ENCODE measurements at regions not wholly inside any gene's neighbourhood (a gene's known extent, or its start where the extent isn't known, plus 50 kb on each side); places are given as distances from the start of the nearest gene placed in this dataset.

DNA sequence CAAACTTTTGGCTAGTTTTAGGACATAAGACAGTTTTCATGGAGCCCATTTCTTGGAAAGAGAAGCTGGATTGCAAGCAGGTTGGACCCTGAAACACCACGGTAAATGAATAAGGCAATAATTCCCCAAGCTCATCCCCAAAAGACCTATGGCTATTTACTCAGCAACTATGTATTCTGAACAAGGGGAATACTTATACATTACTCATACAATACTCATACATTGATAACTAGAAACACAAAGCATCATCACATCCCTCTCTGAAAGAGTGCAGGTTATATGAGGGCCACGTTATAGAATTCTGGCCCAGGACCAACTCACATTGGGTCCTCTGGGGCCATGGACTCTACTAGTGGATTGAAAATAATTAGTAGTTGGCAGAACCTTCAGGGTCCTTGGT is 154.8 kb downstream of the TMX3 start:
- DNase-seq (ENCODE audit: low read depth), result no peak
- no peak for TF ChIP-seq CTCF (conservative IDR thresholded peaks at IDR 0.05; ENCODE audit: low read depth, low read length)
- no peak overlapping the region for H3K4me3 ChIP-seq (ENCODE audit: low read length)

GRCh38 chr18:68557183-68557582 is 157.7 kb downstream of the TMX3 start:
- TF ChIP-seq CTCF (conservative IDR thresholded peaks at IDR 0.05; ENCODE audit: low read depth, low read length), result no peak
- no peak for DNase-seq (ENCODE audit: low read depth)
- H3K4me3 ChIP-seq (ENCODE audit: low read length), result no peak overlapping the region

DNA sequence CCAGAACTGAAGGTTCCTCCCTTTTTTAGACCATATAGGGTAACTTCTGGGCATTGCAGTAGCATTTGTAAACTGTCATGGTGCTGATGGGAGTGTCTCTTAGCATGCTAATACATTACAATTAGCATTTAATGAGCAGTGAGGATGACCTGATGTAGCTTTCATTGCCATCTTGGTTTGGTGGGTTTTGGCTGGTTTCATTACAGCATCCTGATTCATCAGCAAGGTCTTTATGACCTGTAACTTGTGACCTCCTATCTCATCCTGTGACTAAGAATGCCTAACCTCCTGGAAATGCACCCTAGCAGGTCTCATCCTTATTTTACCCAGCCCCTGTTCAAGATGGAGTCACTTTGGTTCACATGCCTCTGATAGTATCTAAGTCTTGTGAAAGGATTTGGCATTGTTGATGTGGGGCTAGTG is 159.0 kb downstream of the TMX3 start:
- DNase-seq (ENCODE audit: low read depth), result no peak
- no peak for TF ChIP-seq CTCF (conservative IDR thresholded peaks at IDR 0.05; ENCODE audit: low read depth, low read length)
- H3K4me3 ChIP-seq (ENCODE audit: low read length), result no peak overlapping the region

DNA sequence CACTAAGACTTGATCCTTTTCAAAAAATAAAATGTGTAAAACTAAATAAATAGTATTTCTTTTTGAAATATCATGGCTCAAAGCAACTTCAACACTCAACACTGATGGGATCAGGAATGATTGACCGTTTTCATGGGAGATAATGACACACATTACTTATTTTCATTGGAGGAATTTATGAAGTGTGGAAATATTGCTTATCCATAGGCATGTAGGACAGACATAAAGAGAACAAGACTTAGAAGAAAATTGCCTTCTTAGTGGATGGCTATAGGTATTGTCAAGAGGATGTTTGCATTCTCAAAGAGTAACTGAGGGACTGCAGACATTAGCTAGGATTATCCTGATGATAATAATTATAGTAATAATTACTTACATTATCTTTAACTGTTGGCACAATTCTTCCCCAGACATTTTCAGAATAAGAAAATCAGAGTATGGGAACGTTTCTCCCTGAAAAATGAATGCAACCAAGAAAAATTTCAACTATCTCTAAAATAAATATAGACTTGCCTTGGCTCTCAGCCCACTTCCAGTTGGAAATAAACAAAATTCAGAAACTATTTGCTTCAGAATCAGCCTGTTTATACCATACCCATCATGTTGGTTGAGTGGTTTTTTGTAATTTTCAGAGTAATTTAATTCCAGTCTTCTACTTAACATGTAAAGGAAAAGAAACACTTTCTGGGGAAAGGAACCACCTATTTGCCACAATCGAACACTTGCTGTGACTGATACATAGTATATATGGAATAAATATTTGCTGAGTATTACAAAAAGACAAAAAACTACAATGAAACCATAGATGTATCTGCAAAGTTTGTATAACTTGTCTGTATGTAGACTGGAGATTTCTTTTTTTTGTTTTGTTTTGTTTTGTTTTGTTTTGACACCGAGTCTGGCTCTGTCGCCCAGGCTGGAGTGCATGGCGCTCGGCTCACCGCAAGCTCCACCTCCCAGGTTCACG is 165.7 kb downstream of the TMX3 start:
- no peak overlapping the region for H3K4me3 ChIP-seq (ENCODE audit: low read length)
- no peak for TF ChIP-seq CTCF (conservative IDR thresholded peaks at IDR 0.05; ENCODE audit: low read depth, low read length)
- DNase-seq (ENCODE audit: low read depth), result no peak

DNA sequence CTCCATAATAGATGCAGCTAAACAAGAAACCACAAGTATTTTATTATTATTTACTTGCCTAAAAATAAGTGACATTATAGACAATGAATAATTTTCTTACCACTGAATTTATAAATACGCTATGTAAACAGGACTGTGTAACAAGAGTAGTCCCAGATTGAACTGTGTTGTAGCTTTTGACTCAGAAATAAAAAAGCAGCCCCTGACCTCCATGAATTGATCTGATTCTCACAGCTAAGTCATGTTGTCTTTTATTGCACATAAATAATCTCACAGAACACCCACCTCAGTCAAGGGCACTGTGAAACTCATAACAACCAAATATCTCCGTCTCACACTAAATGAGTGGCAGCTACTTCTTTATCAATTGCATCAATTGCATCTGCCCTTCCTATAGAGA is 171.6 kb downstream of the TMX3 start:
- DNase-seq (ENCODE audit: low read depth), result no peak
- no peak for TF ChIP-seq CTCF (conservative IDR thresholded peaks at IDR 0.05; ENCODE audit: low read depth, low read length)
- no peak overlapping the region for H3K4me3 ChIP-seq (ENCODE audit: low read length)

DNA sequence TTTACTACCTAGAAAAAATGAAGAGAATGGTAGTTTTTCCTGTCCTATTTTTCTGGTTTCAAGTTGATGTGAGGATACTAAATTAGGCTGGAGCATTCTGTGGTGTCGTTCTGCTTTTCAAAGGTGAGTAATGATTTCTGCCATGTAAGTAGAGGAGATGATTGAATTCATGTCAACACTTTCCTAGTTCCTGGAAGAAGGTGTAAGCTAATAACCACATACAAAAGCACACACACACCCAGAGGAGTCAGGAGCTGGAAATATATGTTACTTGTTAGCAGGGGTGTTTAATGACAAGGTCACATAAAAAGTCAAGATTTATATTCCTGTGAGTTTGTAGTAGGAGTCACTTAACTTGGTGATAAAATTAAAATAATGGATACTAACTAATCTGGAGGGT is 172.1 kb downstream of the TMX3 start:
- H3K4me3 ChIP-seq (ENCODE audit: low read length), result no peak overlapping the region
- DNase-seq (ENCODE audit: low read depth), result no peak
- no peak for TF ChIP-seq CTCF (conservative IDR thresholded peaks at IDR 0.05; ENCODE audit: low read depth, low read length)

GRCh38 chr18:68533641-68534040 is 181.3 kb downstream of the TMX3 start:
- no peak overlapping the region for H3K4me3 ChIP-seq (ENCODE audit: low read length)
- DNase-seq (ENCODE audit: low read depth), result no peak
- TF ChIP-seq CTCF (conservative IDR thresholded peaks at IDR 0.05; ENCODE audit: low read depth, low read length), result no peak

All from retinal pigment epithelial cell (primary cell).